SK-N-SH (cell line): ENCODE measurements at regions not wholly inside any gene's neighbourhood (a gene's known extent, or its start where the extent isn't known, plus 50 kb on each side); places are given as distances from the start of the nearest gene placed in this dataset.

ENCODE experiments used
- CTCF ChIA-PET: fragments of 300-600, 350-600 bp; formaldehyde crosslinking; extraction: SDS; loops from one replicate; lab custom pipeline; 2021; lab: Yijun Ruan, JAX
- POLR2A ChIA-PET: fragments of 350-600 bp; sonication (Branson Sonifier 250); formaldehyde crosslinking; extraction: SDS; loops from one replicate; lab custom pipeline; 2020; ENCODE audit warnings: antibody characterized with exemption, inconsistent platforms; lab: Yijun Ruan, JAX
- DNase-seq: peaks from one replicate; pipeline ENCODE4 v3.0.0; 2012
- H2AFZ ChIP-seq: fragments of 200-600 bp; sonication (generic); 2 replicates; pipeline ENCODE4 v1.8.1; 2016; ENCODE audit warnings: antibody characterized with exemption, mild to moderate bottlenecking, low read depth
- H3F3A ChIP-seq: fragments of 200-600 bp; sonication (generic); replicated peaks from 2 replicates; pipeline ENCODE3; 2016; ENCODE audit warnings: antibody characterized with exemption, mild to moderate bottlenecking; ENCODE audit not compliant: insufficient read depth
- H3K27ac ChIP-seq, 2 experiments: fragments of 200-500 bp in 1 of 2; fragments of 200-600 bp in 1 of 2; sonication (Bioruptor generic) in 1 of 2; sonication (generic), shearing (Covaris generic) in 1 of 2; 2 replicates each; pipeline versions ENCODE4 v1.5.1 to v1.6.1; 2014 to 2016; ENCODE audit warnings: low read depth in 2 of 2, inconsistent platforms in 1 of 2, low read length in 1 of 2, mild to moderate bottlenecking in 1 of 2, mixed read lengths in 1 of 2
- H3K27me3 ChIP-seq: fragments of 200-600 bp; sonication (generic), shearing (Covaris generic); 2 replicates; pipeline ENCODE4 v1.6.1; 2016; ENCODE audit warnings: mixed run types; ENCODE audit not compliant: insufficient read depth
- H3K36me3 ChIP-seq, 2 experiments: fragments of 200-500 bp in 1 of 2; fragments of 200-600 bp in 1 of 2; sonication (Bioruptor generic) in 1 of 2; sonication (generic) in 1 of 2; replicated peaks in 1 of 2; 2 replicates each; pipeline versions ENCODE3 to v1.5.1; 2014 to 2016; ENCODE audit warnings: low read length in 1 of 2, mild to moderate bottlenecking in 1 of 2; ENCODE audit not compliant: insufficient read depth in 2 of 2, control insufficient read depth in 1 of 2
- H3K4me1 ChIP-seq, 2 experiments: fragments of 200-500 bp in 1 of 2; fragments of 200-600 bp in 1 of 2; sonication (Bioruptor generic) in 1 of 2; sonication (generic), shearing (Covaris generic) in 1 of 2; 2 replicates each; pipeline versions ENCODE4 v1.5.1 to v1.6.1; 2014 to 2016; ENCODE audit warnings: low read depth in 1 of 2, low read length in 1 of 2, mixed run types in 1 of 2; ENCODE audit not compliant: insufficient read depth in 2 of 2, control insufficient read depth in 1 of 2
- H3K4me2 ChIP-seq: fragments of 200-600 bp; sonication (generic), shearing (Covaris generic); 2 replicates; pipeline ENCODE4 v1.6.1; 2017; ENCODE audit warnings: mixed run types
- H3K4me3 ChIP-seq, 2 experiments: fragments of 200-500 bp in 1 of 2; fragments of 200-600 bp in 1 of 2; sonication (Bioruptor generic) in 1 of 2; sonication (generic), shearing (Covaris generic) in 1 of 2; 2 replicates each; pipeline versions ENCODE4 v1.5.1 to v1.8.1; 2014 to 2016; ENCODE audit warnings: low read depth in 2 of 2, inconsistent platforms in 1 of 2, low read length in 1 of 2, mild to moderate bottlenecking in 1 of 2, mixed read lengths in 1 of 2, moderate library complexity in 1 of 2
- H3K79me2 ChIP-seq: fragments of 200-600 bp; sonication (generic); 2 replicates; pipeline ENCODE4 v1.8.1; 2017; ENCODE audit warnings: mild to moderate bottlenecking; ENCODE audit not compliant: insufficient read depth
- H3K9ac ChIP-seq: fragments of 200-600 bp; sonication (generic); 2 replicates; pipeline ENCODE4 v1.6.1; 2017; ENCODE audit warnings: mixed run types
- H3K9me2 ChIP-seq: fragments of 200-600 bp; sonication (generic); 2 replicates; pipeline ENCODE4 v1.6.1; 2017; ENCODE audit warnings: mixed run types
- H3K9me3 ChIP-seq: fragments of 200-600 bp; sonication (generic); 2 replicates; pipeline ENCODE4 v1.6.1; 2017; ENCODE audit warnings: mixed run types, mild to moderate bottlenecking, moderate library complexity
- H4K20me1 ChIP-seq: fragments of 200-600 bp; sonication (generic); 2 replicates; pipeline ENCODE4 v1.6.1; 2017; ENCODE audit warnings: mild to moderate bottlenecking, mixed run types; ENCODE audit not compliant: insufficient read depth
- CHD2 ChIP-seq: fragments of 150-350 bp; IDR thresholded peaks from 2 replicates; pipeline ENCODE4 v1.6.1; 2018; ENCODE audit warnings: low read length; ENCODE audit not compliant: partially characterized antibody
- CTCF ChIP-seq: fragments of 200-600 bp; sonication (generic); IDR thresholded peaks from 2 replicates; pipeline ENCODE4 v1.6.1; 2017; ENCODE audit warnings: antibody characterized with exemption, mild to moderate bottlenecking, moderate library complexity
- FOSL2 ChIP-seq: IDR thresholded peaks from 2 replicates; pipeline ENCODE4 v1.4.0; 2012; ENCODE audit warnings: low read depth, mild to moderate bottlenecking, moderate library complexity, borderline replicate concordance
- FOXJ3 ChIP-seq: sonication (generic); formaldehyde crosslinking; IDR thresholded peaks from 2 replicates; pipeline ENCODE4 v1.5.1; 2020; ENCODE audit warnings: mild to moderate bottlenecking, missing genetic modification reagents
- GATA2 ChIP-seq: sonication (generic); formaldehyde crosslinking; IDR thresholded peaks from 2 replicates; pipeline ENCODE4 v1.5.0; 2020; ENCODE audit warnings: mild to moderate bottlenecking, missing genetic modification reagents
- IRF3 ChIP-seq: fragments of 150-350 bp; IDR thresholded peaks from 2 replicates; pipeline ENCODE4 v1.6.1; 2016; ENCODE audit warnings: mild to moderate bottlenecking, low read depth, low read length
- MAX ChIP-seq: IDR thresholded peaks from 2 replicates; pipeline ENCODE4 v1.4.0; 2012; ENCODE audit warnings: low read depth
- MXI1 ChIP-seq: IDR thresholded peaks from 2 replicates; pipeline ENCODE4 v1.6.1; 2012; ENCODE audit warnings: mild to moderate bottlenecking, low read depth, low read length, improper control_type of control experiment
- NFIC ChIP-seq: IDR thresholded peaks from 2 replicates; pipeline ENCODE4 v1.4.0; 2012; ENCODE audit warnings: borderline replicate concordance
- POLR2AphosphoS5 ChIP-seq: IDR thresholded peaks from 2 replicates; pipeline ENCODE4 v1.6.1; 2012; ENCODE audit warnings: low read depth, low read length
- SIN3A ChIP-seq: IDR thresholded peaks from 2 replicates; pipeline ENCODE4 v1.6.1; 2012; ENCODE audit warnings: low read depth, mild to moderate bottlenecking, low read length, moderate library complexity, borderline replicate concordance
- TAF1 ChIP-seq: IDR thresholded peaks from 2 replicates; pipeline ENCODE4 v1.6.1; 2012; ENCODE audit warnings: low read depth, mild to moderate bottlenecking, low read length, moderate library complexity, borderline replicate concordance
- TEAD4 ChIP-seq: IDR thresholded peaks from 2 replicates; pipeline ENCODE4 v1.4.0; 2012; ENCODE audit warnings: mild to moderate bottlenecking, borderline replicate concordance; ENCODE audit not compliant: insufficient read depth
- USF2 ChIP-seq: fragments of 150-350 bp; IDR thresholded peaks from 2 replicates; pipeline ENCODE4 v1.6.1; 2017; ENCODE audit warnings: antibody characterized with exemption, low read length, low read depth, borderline replicate concordance
- WGBS: methylation state at CpG from one replicate; pipeline ENCODE4 v1.1.6; 2017; ENCODE audit warnings: low lambda C conversion rate; 5-methylcytosine and 5-hydroxymethylcytosine counted together

- no peak for DNase-seq
- Histone ChIP-seq H3K4me1 (no peaks in the 10 kb centered on the region), H3K4me2 (no peak overlapping the region), H2AFZ (no peak overlapping the region), H3K9me2 (no peaks in the 10 kb centered on the region), H3K79me2 (no peaks in the 10 kb centered on the region), H4K20me1 (no peaks in the 10 kb centered on the region), H3K27ac (no peak overlapping the region), H3K4me3 (no peak overlapping the region), H3K9ac (no peak overlapping the region), H3K9me3 (no peaks in the 10 kb centered on the region), H3F3A (no peaks in the 10 kb centered on the region), H3K36me3 (no peaks in the 10 kb centered on the region), H3K27me3 (no peaks in the 10 kb centered on the region; the same call in 1 of the 2 replicates)
- ChIA-PET POLR2A (no interaction called here), CTCF (no interaction called here)
- WGBS: 10% methylated on average over 2 of the region's 2 CpGs
- TF ChIP-seq MXI1 (no peak), GATA2 (no peak), IRF3 (no peak), FOSL2 (no peak), TAF1 (no peak), FOXJ3 (no peak)
These were observed 189.8 kb upstream of the HHIP start for GRCh38 chr4:144456196-144456595.

- ChIA-PET POLR2A (no interaction called here), CTCF (no interaction called here)
- H3K9me3 ChIP-seq: no peaks in the 10 kb centered on the region
- H3K27me3 ChIP-seq: no peaks in the 10 kb centered on the region; the same call in 1 of the 2 replicates
- no peak for TF ChIP-seq NFIC
- TF ChIP-seq USF2: no peak
- no peak for TF ChIP-seq POLR2AphosphoS5
- no peak for TF ChIP-seq TEAD4
- no peaks in the 10 kb centered on the region for H3K36me3 ChIP-seq
- 28% methylated on average over 5 of the region's 5 CpGs for WGBS
- no peak overlapping the region for H2AFZ ChIP-seq
- no peak for DNase-seq
- no peak overlapping the region for H3K9ac ChIP-seq
- no peaks in the 10 kb centered on the region for H3K4me1 ChIP-seq
- H3K4me3 ChIP-seq: no peak overlapping the region
- no peak overlapping the region for H3K4me2 ChIP-seq
- H4K20me1 ChIP-seq: no peaks in the 10 kb centered on the region
- H3K27ac ChIP-seq: no peak overlapping the region
- no peaks in the 10 kb centered on the region for H3K9me2 ChIP-seq
- no peaks in the 10 kb centered on the region for H3K79me2 ChIP-seq
- H3F3A ChIP-seq: no peaks in the 10 kb centered on the region
These were observed 184.1 kb upstream of the HHIP start for GRCh38 chr4:144461906-144462305.

GRCh38 chr4:144463236-144463635 lies 182.7 kb upstream of the HHIP start:
- POLR2A ChIA-PET: no interaction called here
- no peak overlapping the region for H3K4me2 ChIP-seq
- H2AFZ ChIP-seq: no peak overlapping the region
- H3K9me2 ChIP-seq: no peaks in the 10 kb centered on the region
- H3F3A ChIP-seq: no peaks in the 10 kb centered on the region
- H3K9me3 ChIP-seq: no peaks in the 10 kb centered on the region
- no peaks in the 10 kb centered on the region; the same call in 1 of the 2 replicates for H3K27me3 ChIP-seq
- H3K79me2 ChIP-seq: no peaks in the 10 kb centered on the region
- WGBS: 64% methylated on average over 1 of the region's 1 CpG
- no peak overlapping the region for H3K27ac ChIP-seq
- no peaks in the 10 kb centered on the region for H3K4me1 ChIP-seq
- DNase-seq: no peak
- H3K36me3 ChIP-seq: no peaks in the 10 kb centered on the region
- no peaks in the 10 kb centered on the region for H4K20me1 ChIP-seq
- no peak overlapping the region for H3K4me3 ChIP-seq
- no peak for TF ChIP-seq MAX
- no peak for TF ChIP-seq GATA2
- no peak for TF ChIP-seq CHD2
- TF ChIP-seq CTCF: no peak
- no peak for TF ChIP-seq SIN3A
- CTCF ChIA-PET: interaction anchor here (0.7 kb wide), 1 partner anchor 198 kb away, joined by 3 read pairs; no protein-coding TSS in a partner anchor
- no peak overlapping the region for H3K9ac ChIP-seq
